IPS-15b (cell line): ENCODE measurements at regions not wholly inside any gene's neighbourhood (a gene's known extent, or its start where the extent isn't known, plus 50 kb on each side); places are given as distances from the start of the nearest gene placed in this dataset.

Experiments
- H3K27me3 ChIP-seq: one replicate; pipeline ENCODE4 v1.6.1; 2013; ENCODE audit warnings: low read length; ENCODE audit not compliant: control insufficient read depth, insufficient read depth
- H3K36me3 ChIP-seq: one replicate; pipeline ENCODE4 v1.6.1; 2013; ENCODE audit warnings: low read length; ENCODE audit not compliant: control insufficient read depth, insufficient read depth
- H3K4me1 ChIP-seq: one replicate; pipeline ENCODE4 v1.6.1; 2013; ENCODE audit warnings: mild to moderate bottlenecking, low read length; ENCODE audit not compliant: control insufficient read depth, insufficient read depth
- H3K4me3 ChIP-seq: one replicate; pipeline ENCODE4 v1.5.1; 2013; ENCODE audit warnings: low read depth, low read length
- H3K9ac ChIP-seq: one replicate; pipeline ENCODE4 v1.6.1; 2013; ENCODE audit warnings: low read depth, mild to moderate bottlenecking, low read length
- H3K9me3 ChIP-seq: one replicate; pipeline ENCODE4 v1.6.1; 2013; ENCODE audit warnings: mild to moderate bottlenecking, low read length; ENCODE audit not compliant: control insufficient read depth, insufficient read depth

DNA sequence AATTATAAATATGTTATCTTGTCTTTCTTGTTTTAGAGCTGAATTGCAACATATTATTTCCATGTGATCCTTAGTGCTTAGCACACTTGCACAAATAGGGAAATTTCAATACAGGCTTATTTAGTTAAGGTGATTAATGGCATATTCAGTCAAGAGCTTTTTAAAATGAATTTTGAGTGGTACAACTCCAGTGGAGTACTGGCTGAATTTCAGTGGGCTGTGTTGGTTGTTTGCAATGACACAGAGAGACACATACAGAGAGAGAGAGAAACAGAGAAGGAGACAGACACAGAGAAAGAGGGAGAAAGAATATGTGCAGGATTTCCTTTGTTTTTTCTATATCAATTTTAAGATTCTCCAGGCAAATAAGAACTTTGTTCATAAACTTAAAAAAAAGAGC is 766.9 kb downstream of the DNAJB9 start:
- Histone ChIP-seq H3K27me3 (no peaks in the 10 kb centered on the region), H3K9ac (no peak overlapping the region), H3K9me3 (no peaks in the 10 kb centered on the region), H3K4me3 (no peak overlapping the region), H3K36me3 (no peaks in the 10 kb centered on the region), H3K4me1 (no peaks in the 10 kb centered on the region)

GRCh38 chr7:109343678-109344077 is 774.0 kb downstream of the DNAJB9 start:
- H3K36me3 ChIP-seq: no peaks in the 10 kb centered on the region
- H3K4me3 ChIP-seq: no peak overlapping the region
- H3K27me3 ChIP-seq: no peaks in the 10 kb centered on the region
- no peaks in the 10 kb centered on the region for H3K9me3 ChIP-seq
- H3K4me1 ChIP-seq: no peaks in the 10 kb centered on the region
- no peak overlapping the region for H3K9ac ChIP-seq

GRCh38 chr7:109351493-109351892 is 781.8 kb downstream of the DNAJB9 start:
- no peaks in the 10 kb centered on the region for H3K4me1 ChIP-seq
- no peaks in the 10 kb centered on the region for H3K36me3 ChIP-seq
- no peaks in the 10 kb centered on the region for H3K9me3 ChIP-seq
- no peak overlapping the region for H3K4me3 ChIP-seq
- H3K9ac ChIP-seq: no peak overlapping the region
- H3K27me3 ChIP-seq: no peaks in the 10 kb centered on the region

GRCh38 chr7:109354000-109354399 is 784.3 kb downstream of the DNAJB9 start:
- Histone ChIP-seq H3K4me3 (no peak overlapping the region), H3K9me3 (no peaks in the 10 kb centered on the region), H3K4me1 (no peaks in the 10 kb centered on the region), H3K27me3 (no peaks in the 10 kb centered on the region), H3K9ac (no peak overlapping the region), H3K36me3 (no peaks in the 10 kb centered on the region)

DNA sequence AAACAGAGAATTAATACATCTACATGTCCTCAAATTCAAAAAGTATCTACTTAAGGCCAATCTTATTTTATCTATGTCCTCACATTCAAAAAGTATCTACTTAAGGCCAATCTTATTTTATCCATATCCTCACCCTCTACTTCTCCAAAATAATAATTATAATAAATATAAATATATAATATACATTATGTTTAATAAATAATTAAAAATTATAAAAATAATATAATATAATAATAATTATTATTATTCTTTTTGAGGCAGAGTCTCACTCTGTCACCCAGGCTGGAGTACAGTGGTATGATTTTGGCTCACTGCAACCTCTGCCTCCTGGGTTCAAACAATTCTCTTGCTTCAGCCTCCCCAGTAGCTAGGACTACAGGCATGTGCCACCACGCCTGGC is 784.9 kb downstream of the DNAJB9 start:
- Histone ChIP-seq H3K27me3 (no peaks in the 10 kb centered on the region), H3K36me3 (no peaks in the 10 kb centered on the region), H3K4me3 (no peak overlapping the region), H3K9me3 (no peaks in the 10 kb centered on the region), H3K4me1 (no peaks in the 10 kb centered on the region), H3K9ac (no peak overlapping the region)

DNA sequence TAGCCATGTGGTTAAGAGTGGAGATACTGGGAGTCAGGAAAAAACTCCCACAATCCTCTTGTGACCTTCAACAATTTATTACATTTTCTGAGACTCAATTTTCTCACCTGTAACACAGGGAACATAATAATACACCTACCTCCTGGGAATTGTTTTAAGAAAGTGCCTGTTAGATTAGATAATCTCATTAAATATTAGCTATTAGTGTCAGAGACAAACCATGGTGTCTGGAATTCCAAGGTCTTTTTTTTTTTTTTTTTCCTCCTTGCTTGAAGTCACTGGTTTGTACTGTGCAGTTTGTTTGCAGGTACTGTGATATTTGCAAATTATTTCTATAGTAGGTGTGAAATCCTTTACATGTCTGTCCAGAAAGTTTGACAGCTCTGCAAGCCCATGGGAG is 806.1 kb downstream of the DNAJB9 start:
- Histone ChIP-seq H3K9me3 (no peaks in the 10 kb centered on the region), H3K36me3 (no peaks in the 10 kb centered on the region), H3K4me1 (no peaks in the 10 kb centered on the region), H3K9ac (no peak overlapping the region), H3K27me3 (no peaks in the 10 kb centered on the region), H3K4me3 (no peak overlapping the region)

DNA sequence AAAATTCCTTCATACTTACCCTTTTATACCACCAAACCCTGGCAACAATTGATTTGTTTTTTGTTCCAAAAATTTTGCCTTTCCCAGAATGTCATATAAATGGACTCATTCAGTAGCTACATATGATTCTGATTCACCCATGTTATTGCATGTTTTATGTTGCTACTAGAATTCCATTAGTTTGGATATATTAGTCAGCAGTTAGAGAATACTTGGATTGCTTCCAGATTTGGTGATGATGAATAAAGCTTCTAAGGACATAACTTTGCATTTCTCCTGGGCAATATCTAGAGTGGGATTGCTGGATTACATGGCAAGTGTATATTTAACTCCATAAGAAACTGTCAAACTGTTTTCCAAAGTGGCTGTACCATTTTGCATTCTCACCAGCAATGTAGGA is 806.9 kb downstream of the DNAJB9 start:
- H3K4me1 ChIP-seq: no peaks in the 10 kb centered on the region
- no peaks in the 10 kb centered on the region for H3K27me3 ChIP-seq
- no peaks in the 10 kb centered on the region for H3K9me3 ChIP-seq
- H3K4me3 ChIP-seq: no peak overlapping the region
- H3K36me3 ChIP-seq: no peaks in the 10 kb centered on the region
- no peak overlapping the region for H3K9ac ChIP-seq

- no peaks in the 10 kb centered on the region for H3K36me3 ChIP-seq
- no peaks in the 10 kb centered on the region for H3K27me3 ChIP-seq
- H3K9me3 ChIP-seq: no peaks in the 10 kb centered on the region
- no peak overlapping the region for H3K9ac ChIP-seq
- H3K4me3 ChIP-seq: no peak overlapping the region
- H3K4me1 ChIP-seq: no peaks in the 10 kb centered on the region
Observed at GRCh38 chr7:109377076-109377884, 807.6 kb downstream of the DNAJB9 start.

GRCh38 chr7:109386959-109387358 is 817.3 kb downstream of the DNAJB9 start:
- H3K9me3 ChIP-seq: no peaks in the 10 kb centered on the region
- H3K36me3 ChIP-seq: no peaks in the 10 kb centered on the region
- H3K27me3 ChIP-seq: no peaks in the 10 kb centered on the region
- no peaks in the 10 kb centered on the region for H3K4me1 ChIP-seq
- H3K9ac ChIP-seq: no peak overlapping the region
- H3K4me3 ChIP-seq: no peak overlapping the region

DNA sequence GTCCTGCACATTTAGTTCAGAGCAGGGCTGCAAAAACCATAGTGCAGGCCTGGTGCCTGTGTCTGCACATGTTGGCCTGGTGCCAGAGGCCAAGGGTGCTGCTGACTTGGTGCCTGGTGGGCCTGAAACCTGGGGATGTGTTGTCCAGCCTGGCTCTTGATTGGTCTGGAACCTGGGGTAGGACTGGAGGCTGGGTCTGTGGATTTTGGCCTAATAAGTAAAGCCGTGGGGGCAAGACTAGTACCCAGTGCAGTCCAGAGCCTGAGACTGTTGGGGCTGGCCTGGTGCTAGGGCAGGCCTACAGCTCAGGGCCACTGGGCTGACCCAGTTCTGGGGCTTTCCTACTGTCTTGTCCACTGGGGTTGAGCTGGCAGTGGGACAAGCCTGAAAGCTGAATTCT is 817.9 kb downstream of the DNAJB9 start:
- no peaks in the 10 kb centered on the region for H3K9me3 ChIP-seq
- H3K36me3 ChIP-seq: no peaks in the 10 kb centered on the region
- no peaks in the 10 kb centered on the region for H3K27me3 ChIP-seq
- H3K4me1 ChIP-seq: no peaks in the 10 kb centered on the region
- no peak overlapping the region for H3K4me3 ChIP-seq
- H3K9ac ChIP-seq: no peak overlapping the region

- H3K27me3 ChIP-seq: no peaks in the 10 kb centered on the region
- no peak overlapping the region for H3K9ac ChIP-seq
- no peaks in the 10 kb centered on the region for H3K9me3 ChIP-seq
- no peaks in the 10 kb centered on the region for H3K36me3 ChIP-seq
- no peaks in the 10 kb centered on the region for H3K4me1 ChIP-seq
- no peak overlapping the region for H3K4me3 ChIP-seq
Observed at GRCh38 chr7:109391240-109391639, 821.6 kb downstream of the DNAJB9 start.

DNA sequence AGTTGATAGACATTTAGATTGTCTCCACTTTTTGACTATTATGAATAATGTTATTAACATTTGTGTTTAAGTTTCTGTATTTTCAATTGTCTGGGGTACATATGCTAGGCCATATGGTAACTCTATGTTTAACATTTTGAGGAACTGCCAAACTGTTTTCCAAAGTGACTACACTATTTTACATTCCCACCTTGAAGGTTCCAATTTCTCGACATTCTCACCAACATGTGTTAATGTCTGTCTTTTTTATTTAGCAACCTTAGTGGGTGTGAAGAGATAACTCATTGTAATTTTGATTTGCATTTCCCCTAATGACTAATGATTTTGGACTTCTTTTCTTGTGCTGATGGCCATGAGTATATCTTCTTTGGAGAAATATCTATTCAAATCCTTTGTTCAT is 832.4 kb downstream of the DNAJB9 start:
- Histone ChIP-seq H3K9ac (no peak overlapping the region), H3K4me3 (no peak overlapping the region), H3K9me3 (no peaks in the 10 kb centered on the region), H3K27me3 (no peaks in the 10 kb centered on the region), H3K36me3 (no peaks in the 10 kb centered on the region), H3K4me1 (no peaks in the 10 kb centered on the region)
